ENCODE measurements at regions not wholly inside any gene's neighbourhood (a gene's known extent, or its start where the extent isn't known, plus 50 kb on each side); places are given as distances from the start of the nearest gene placed in this dataset.

DNA sequence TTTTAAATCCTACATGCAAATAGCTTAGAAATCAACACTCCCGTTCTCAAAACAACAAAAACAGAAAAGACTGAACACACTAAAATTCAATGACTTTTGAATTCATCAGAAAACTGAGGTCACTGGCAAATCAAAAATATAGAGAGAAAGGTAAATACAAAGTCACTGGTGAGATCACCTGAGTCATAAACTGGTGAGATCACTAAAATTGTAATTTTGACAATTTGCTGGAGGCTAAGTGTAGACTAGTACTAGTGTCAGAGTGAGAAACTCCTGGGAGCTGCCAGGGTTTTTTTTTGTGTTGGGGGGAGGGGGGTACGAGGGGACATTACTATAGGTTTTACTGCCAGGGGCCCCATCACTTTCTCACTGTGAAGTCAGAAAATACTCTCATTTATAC is 1876.0 kb upstream of the CELF4 start:
- Histone ChIP-seq H3K27ac (ENCODE audit: insufficient read depth, low read depth, low read length) (no peak overlapping the region), H3K4me1 (ENCODE audit: control insufficient read depth, extremely low read depth, insufficient read depth, low read length) (no peaks in the 10 kb centered on the region), H3K4me2 (ENCODE audit: insufficient read depth, low read length) (no peak overlapping the region), H3K9ac (replicated peaks; ENCODE audit: extremely low read depth, insufficient read depth, low read length) (no peak overlapping the region), H3K9me3 (replicated peaks; ENCODE audit: control insufficient read depth, insufficient read depth, low read length) (no peaks in the 10 kb centered on the region), H3K79me2 (ENCODE audit: control insufficient read depth, insufficient read depth, low read length) (no peaks in the 10 kb centered on the region), H3K9me1 (replicated peaks; ENCODE audit: control insufficient read depth, extremely low read depth, insufficient read depth, low read length) (no peaks in the 10 kb centered on the region), H4K20me1 (replicated peaks; ENCODE audit: control insufficient read depth, extremely low read depth, insufficient read depth, low read length) (no peaks in the 10 kb centered on the region), H3K27me3 (ENCODE audit: control insufficient read depth in 2 of 2, insufficient read depth in 2 of 2, low read length in 2 of 2) (no peaks in the 10 kb centered on the region), H3K36me3 (ENCODE audit: control insufficient read depth in 2 of 2, extremely low read depth in 1 of 2, insufficient read depth in 2 of 2, low read length in 2 of 2) (no peaks in the 10 kb centered on the region), H3K4me3 (replicated peaks in 1 of 3; ENCODE audit: insufficient read depth in 1 of 3, low read depth in 1 of 3, low read length in 3 of 3) (no peak overlapping the region), H2AFZ (ENCODE audit: low read depth, low read length) (no peak overlapping the region)
- TF ChIP-seq GATA2 (IDR thresholded peaks at IDR 0.05; ENCODE audit: insufficient read depth, insufficient read length, low read depth, low read length), result no peak
- TF ChIP-seq CTCF (IDR thresholded peaks at IDR 0.05; ENCODE audit: extremely low read depth in 1 of 2, insufficient read depth in 1 of 2, low read depth in 1 of 2, low read length in 2 of 2), result no peak
- no peak for TF ChIP-seq POLR2AphosphoS5 (IDR thresholded peaks at IDR 0.05; ENCODE audit: insufficient read depth, low read depth, low read length)
- TF ChIP-seq FOS (IDR thresholded peaks at IDR 0.05; ENCODE audit: borderline replicate concordance, insufficient read depth, low read length), result no peak
- dilution Hi-C loops (cut with MboI; ENCODE audit: extremely low pct_ligation_motif_present, low sequenced_read_pairs) (no loop called here), intact Hi-C loops (cut with micrococcal nuclease) (no loop called here)
- no TSS peak for BruUV-seq (replicated peaks)
- POLR2A ChIA-PET, result no interaction called here
- DNase-seq (ENCODE audit: low read depth, low spot score), result no peak
- CTCF ChIA-PET, result interaction anchor here (1.0 kb wide), 1 partner anchor 12 kb away, joined by 4 read pairs; no protein-coding TSS in a partner anchor
- FAIRE-seq, result no peak

GRCh38 chr18:39435996-39436395 is 1870.4 kb upstream of the CELF4 start:
- ChIA-PET POLR2A (no interaction called here), CTCF (interaction anchor here (1.2 kb wide), 1 partner anchor 27 kb away, joined by 3 read pairs; no protein-coding TSS in a partner anchor)
- TF ChIP-seq MYC (IDR thresholded peaks at IDR 0.05; ENCODE audit: low read depth, low read length) (no peak), POLR2A (IDR thresholded peaks at IDR 0.05; ENCODE audit: low read depth, low read length) (no peak), GATA2 (IDR thresholded peaks at IDR 0.05; ENCODE audit: insufficient read depth, insufficient read length, low read depth, low read length) (no peak), JUN (IDR thresholded peaks at IDR 0.05; ENCODE audit: borderline replicate concordance, insufficient read depth, insufficient read length, low read depth) (no peak), FOS (IDR thresholded peaks at IDR 0.05; ENCODE audit: borderline replicate concordance, insufficient read depth, low read length) (no peak), POLR2AphosphoS5 (IDR thresholded peaks at IDR 0.05; ENCODE audit: insufficient read depth, low read depth, low read length) (no peak), EZH2 (IDR thresholded peaks at IDR 0.05; ENCODE audit: borderline replicate concordance, low read depth, low read length, severe bottlenecking) (no peak), CTCF (IDR thresholded peaks at IDR 0.05; ENCODE audit: extremely low read depth in 1 of 2, insufficient read depth in 1 of 2, low read depth in 1 of 2, low read length in 2 of 2) (no peak)
- TF ChIP-seq, protein P1, sequence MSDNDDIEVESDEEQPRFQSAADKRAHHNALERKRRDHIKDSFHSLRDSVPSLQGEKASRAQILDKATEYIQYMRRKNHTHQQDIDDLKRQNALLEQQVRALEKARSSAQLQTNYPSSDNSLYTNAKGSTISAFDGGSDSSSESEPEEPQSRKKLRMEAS (IDR thresholded peaks at IDR 0.05; ENCODE audit: insufficient read depth, insufficient read length), result no peak
- Histone ChIP-seq H3K79me2 (ENCODE audit: control insufficient read depth, insufficient read depth, low read length) (no peaks in the 10 kb centered on the region), H3K36me3 (ENCODE audit: control insufficient read depth in 2 of 2, extremely low read depth in 1 of 2, insufficient read depth in 2 of 2, low read length in 2 of 2) (no peaks in the 10 kb centered on the region), H3K4me2 (ENCODE audit: insufficient read depth, low read length) (no peak overlapping the region), H3K9ac (replicated peaks; ENCODE audit: extremely low read depth, insufficient read depth, low read length) (no peak overlapping the region), H4K20me1 (replicated peaks; ENCODE audit: control insufficient read depth, extremely low read depth, insufficient read depth, low read length) (no peaks in the 10 kb centered on the region), H3K27me3 (ENCODE audit: control insufficient read depth in 2 of 2, insufficient read depth in 2 of 2, low read length in 2 of 2) (no peaks in the 10 kb centered on the region), H3K27ac (ENCODE audit: insufficient read depth, low read depth, low read length) (no peak overlapping the region), H2AFZ (ENCODE audit: low read depth, low read length) (no peak overlapping the region), H3K9me3 (replicated peaks; ENCODE audit: control insufficient read depth, insufficient read depth, low read length) (no peaks in the 10 kb centered on the region), H3K4me1 (ENCODE audit: control insufficient read depth, extremely low read depth, insufficient read depth, low read length) (no peaks in the 10 kb centered on the region), H3K9me1 (replicated peaks; ENCODE audit: control insufficient read depth, extremely low read depth, insufficient read depth, low read length) (no peaks in the 10 kb centered on the region), H3K4me3 (replicated peaks in 1 of 3; ENCODE audit: insufficient read depth in 1 of 3, low read depth in 1 of 3, low read length in 3 of 3) (no peak overlapping the region)
- no peak for FAIRE-seq
- no peak for DNase-seq (ENCODE audit: low read depth, low spot score)
- BruUV-seq (replicated peaks), result no TSS peak
- dilution Hi-C loops (cut with MboI; ENCODE audit: extremely low pct_ligation_motif_present, low sequenced_read_pairs) (no loop called here), intact Hi-C loops (cut with micrococcal nuclease) (no loop called here)

Data from endothelial cell of umbilical vein (primary cell).